Superior temporal gyrus (tissue), 1 donor: ENCODE measurements at regions not wholly inside any gene's neighbourhood (a gene's known extent, or its start where the extent isn't known, plus 50 kb on each side); places are given as distances from the start of the nearest gene placed in this dataset.

Source experiments
- DNase-seq: peaks from one replicate; pipeline ENCODE4 v3.0.0-alpha.2; 2016; ENCODE audit errors: extremely low spot score

DNA sequence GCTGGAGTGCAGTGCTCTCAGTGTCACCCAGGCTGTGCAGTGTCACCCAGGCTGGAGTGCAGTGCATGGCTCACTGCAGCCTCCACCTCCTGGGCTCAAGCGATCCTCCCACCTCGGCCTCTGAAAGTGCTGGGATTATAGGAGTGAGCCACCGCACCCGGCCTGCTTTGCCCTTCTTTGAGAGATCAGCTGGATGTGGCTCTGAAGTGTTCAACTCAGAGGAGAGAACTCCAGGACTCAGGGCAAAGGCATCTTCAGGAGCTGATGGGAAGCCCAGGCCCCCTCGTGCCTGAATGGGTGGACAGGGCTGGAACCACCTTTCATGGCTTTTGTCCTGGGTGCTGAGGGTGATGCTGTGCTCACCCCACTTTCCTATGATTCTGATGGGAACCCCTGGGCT is 52.0 kb upstream of the HAAO start:
- DNase-seq: no peak

GRCh38 chr2:42843611-42844010 is 51.2 kb upstream of the HAAO start:
- DNase-seq: no peak

DNA sequence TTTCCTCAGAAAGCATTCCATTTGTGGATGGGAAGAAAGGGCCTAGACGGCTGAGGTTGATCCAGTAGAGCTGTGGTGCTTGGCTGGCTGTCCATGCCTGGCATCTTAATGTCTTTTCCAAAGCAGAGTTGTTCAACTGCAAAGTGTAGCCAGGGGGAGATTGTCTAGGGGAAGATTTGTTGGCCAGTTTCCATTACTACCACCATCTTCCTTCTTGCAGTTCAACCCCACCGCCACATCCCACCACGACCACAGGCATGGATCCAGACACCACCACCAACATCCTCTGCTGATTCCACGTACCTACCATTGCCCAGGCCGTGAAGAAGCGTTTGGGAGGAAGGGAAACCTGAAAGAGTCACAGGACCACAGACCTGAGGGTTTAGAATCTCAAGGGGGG is 50.7 kb upstream of the HAAO start:
- DNase-seq: no peak

GRCh38 chr2:42842466-42842865 is 50.1 kb upstream of the HAAO start:
- no peak for DNase-seq
